IMR-90 (cell line): ENCODE measurements at regions not wholly inside any gene's neighbourhood (a gene's known extent, or its start where the extent isn't known, plus 50 kb on each side); places are given as distances from the start of the nearest gene placed in this dataset.

Experiments
- ATAC-seq: fragments of 200-7000 bp; cut with Tn5 transposase; 2 replicates; pipeline ENCODE4 v1.9.1; 2020; ENCODE audit warnings: low read depth, mild to moderate bottlenecking, moderate library complexity
- BruUV-seq: library from RNA; stranded (reverse); fragments of 400-500 nt; replicated peaks from 2 replicates; lab custom pipeline; 2021; lab: Mats Ljungman, UMichigan
- CTCF ChIA-PET: fragments of 300-600 bp; formaldehyde crosslinking; extraction: SDS; loops from one replicate; lab custom pipeline; 2021; ENCODE audit warnings: antibody characterized with exemption; lab: Yijun Ruan, JAX
- POLR2A ChIA-PET: fragments of 300-600 bp; sonication (Branson Sonifier 250); formaldehyde crosslinking; loops from one replicate; lab custom pipeline; 2022; ENCODE audit warnings: antibody characterized with exemption; ENCODE audit not compliant: unreplicated experiment; lab: Charles Lee
- DNase-seq: peaks from one replicate; pipeline ENCODE4 v3.0.0; 2013
- H2AFZ ChIP-seq: replicated peaks from 2 replicates; pipeline ENCODE3; 2013; ENCODE audit warnings: low read length, mild to moderate bottlenecking; ENCODE audit not compliant: poor library complexity
- H2AK5ac ChIP-seq: 2 replicates; pipeline ENCODE4 v1.6.1; 2013; ENCODE audit warnings: low read depth, low read length, inconsistent platforms
- H2AK9ac ChIP-seq: replicated peaks from 2 replicates; pipeline ENCODE3; 2013; ENCODE audit warnings: mild to moderate bottlenecking, low read depth, low read length, moderate library complexity; ENCODE audit not compliant: poor library complexity
- H2BK120ac ChIP-seq: 2 replicates; pipeline ENCODE4 v1.6.1; 2013; ENCODE audit warnings: low read depth, low read length, inconsistent platforms
- H2BK15ac ChIP-seq: 3 replicates; pipeline ENCODE4 v1.6.1; 2013; ENCODE audit warnings: low read depth, low read length, inconsistent platforms
- H2BK20ac ChIP-seq: 2 replicates; pipeline ENCODE4 v1.6.1; 2013; ENCODE audit warnings: low read depth, mild to moderate bottlenecking, inconsistent platforms, low read length, moderate library complexity
- H2BK5ac ChIP-seq: 2 replicates; pipeline ENCODE4 v1.6.1; 2013; ENCODE audit warnings: mild to moderate bottlenecking, low read depth, low read length, inconsistent platforms; ENCODE audit not compliant: poor library complexity, severe bottlenecking
- H3K14ac ChIP-seq: replicated peaks from 2 replicates; pipeline ENCODE4 v1.6.1; 2013; ENCODE audit warnings: low read depth, low read length, inconsistent platforms
- H3K18ac ChIP-seq: 2 replicates; pipeline ENCODE4 v1.6.1; 2013; ENCODE audit warnings: low read depth, low read length, control low read depth
- H3K23ac ChIP-seq: 2 replicates; pipeline ENCODE4 v1.6.1; 2013; ENCODE audit warnings: low read depth, low read length, inconsistent platforms
- H3K27ac ChIP-seq: 2 replicates; pipeline ENCODE4 v1.5.1; 2013; ENCODE audit warnings: mild to moderate bottlenecking, control low read depth, low read length; ENCODE audit not compliant: insufficient read depth
- H3K27me3 ChIP-seq: 2 replicates; pipeline ENCODE4 v1.6.1; 2013; ENCODE audit warnings: low read length; ENCODE audit not compliant: control insufficient read depth, insufficient read depth
- H3K36me3 ChIP-seq: 2 replicates; pipeline ENCODE4 v1.6.1; 2013; ENCODE audit warnings: low read length, mixed read lengths; ENCODE audit not compliant: control insufficient read depth, insufficient read depth
- H3K4ac ChIP-seq: 2 replicates; pipeline ENCODE4 v1.6.1; 2013; ENCODE audit warnings: low read depth, low read length, inconsistent platforms
- H3K4me1 ChIP-seq: 2 replicates; pipeline ENCODE4 v1.6.1; 2013; ENCODE audit warnings: low read length, mixed read lengths; ENCODE audit not compliant: control insufficient read depth, insufficient read depth
- H3K4me2 ChIP-seq: 2 replicates; pipeline ENCODE4 v1.6.1; 2013; ENCODE audit warnings: low read depth, mild to moderate bottlenecking, control low read depth, low read length, moderate library complexity
- H3K4me3 ChIP-seq: 2 replicates; pipeline ENCODE4 v1.5.1; 2013; ENCODE audit warnings: low read depth, mild to moderate bottlenecking, control low read depth, low read length, moderate library complexity; ENCODE audit not compliant: insufficient read depth
- H3K56ac ChIP-seq: 2 replicates; pipeline ENCODE4 v1.6.1; 2013; ENCODE audit warnings: low read length, inconsistent platforms; ENCODE audit not compliant: insufficient read depth; ENCODE audit errors: extremely low read depth
- H3K79me1 ChIP-seq, 2 experiments: 2 replicates each; pipeline ENCODE4 v1.6.1; 2013; ENCODE audit warnings: low read length in 2 of 2, inconsistent platforms in 1 of 2, low read depth in 1 of 2
- H3K9ac ChIP-seq: 2 replicates; pipeline ENCODE4 v1.6.1; 2013; ENCODE audit warnings: low read depth, low read length, control low read depth
- H3K9me1 ChIP-seq: 2 replicates; pipeline ENCODE4 v1.6.1; 2013; ENCODE audit warnings: low read length, inconsistent platforms; ENCODE audit not compliant: insufficient read depth
- H3K9me3 ChIP-seq: 2 replicates; pipeline ENCODE4 v1.6.1; 2013; ENCODE audit warnings: low read length; ENCODE audit not compliant: control insufficient read depth, insufficient read depth
- H4K20me1 ChIP-seq: 2 replicates; pipeline ENCODE4 v1.6.1; 2013; ENCODE audit warnings: low read length, inconsistent platforms; ENCODE audit not compliant: insufficient read depth
- H4K5ac ChIP-seq: 2 replicates; pipeline ENCODE4 v1.6.1; 2013; ENCODE audit warnings: mild to moderate bottlenecking, low read depth, low read length, control low read depth
- H4K8ac ChIP-seq, 2 experiments: 2 replicates each; pipeline ENCODE4 v1.6.1; 2013; ENCODE audit warnings: low read depth in 2 of 2, low read length in 2 of 2, control low read depth in 1 of 2, inconsistent platforms in 1 of 2
- H4K91ac ChIP-seq: 2 replicates; pipeline ENCODE4 v1.6.1; 2013; ENCODE audit warnings: low read depth, low read length, inconsistent platforms; ENCODE audit not compliant: insufficient read depth
- CEBPB ChIP-seq: IDR thresholded peaks from 2 replicates; pipeline ENCODE4 v1.6.1; 2012; ENCODE audit warnings: low read depth, low read length, improper control_type of control experiment
- CHD1 ChIP-seq: IDR thresholded peaks from 2 replicates; pipeline ENCODE4 v1.6.1; 2012; ENCODE audit warnings: low read depth, low read length, improper control_type of control experiment
- FOS ChIP-seq: fragments of 150-350 bp; IDR thresholded peaks from 2 replicates; pipeline ENCODE4 v1.6.1; 2016; ENCODE audit warnings: low read depth, low read length
- MAFK ChIP-seq: IDR thresholded peaks from 2 replicates; pipeline ENCODE4 v1.6.1; 2012; ENCODE audit warnings: low read depth, low read length, improper control_type of control experiment
- MAZ ChIP-seq: IDR thresholded peaks from 2 replicates; pipeline ENCODE4 v1.6.1; 2012; ENCODE audit warnings: low read depth, mild to moderate bottlenecking, low read length, improper control_type of control experiment, moderate library complexity, borderline replicate concordance
- NFE2L2 ChIP-seq: fragments of 150-350 bp; IDR thresholded peaks from 2 replicates; pipeline ENCODE4 v1.6.1; 2016; ENCODE audit warnings: low read depth, mild to moderate bottlenecking, low read length
- POLR2A ChIP-seq: IDR thresholded peaks from 2 replicates; pipeline ENCODE4 v1.6.1; 2012; ENCODE audit warnings: mild to moderate bottlenecking, low read depth, low read length
- RFX5 ChIP-seq: IDR thresholded peaks from 2 replicates; pipeline ENCODE4 v1.8.0; 2012; ENCODE audit warnings: low read depth, mild to moderate bottlenecking, low read length, moderate library complexity
- SMC3 ChIP-seq: fragments of 150-350 bp; IDR thresholded peaks from 2 replicates; pipeline ENCODE4 v1.6.1; 2016; ENCODE audit warnings: low read depth, mild to moderate bottlenecking, antibody characterized with exemption, low read length, moderate library complexity
- USF2 ChIP-seq: fragments of 150-350 bp; IDR thresholded peaks from 2 replicates; pipeline ENCODE4 v1.6.1; 2017; ENCODE audit warnings: mild to moderate bottlenecking, antibody characterized with exemption, low read length, low read depth
- WGBS, 2 experiments: methylation state at CpG; one replicate each; pipeline versions ENCODE4 v1.1.5 to v1.1.7; 2013; ENCODE audit warnings: missing lambda C conversion rate in 2 of 2; ENCODE audit not compliant: insufficient read length in 1 of 2; ENCODE audit errors: extremely low coverage in 2 of 2; 5-methylcytosine and 5-hydroxymethylcytosine counted together
- dilution Hi-C: fragments of 300-500 bp; cut with HindIII; formaldehyde crosslinking; loops from one replicate; pipeline ENCODE4 v1.14.3; 2018; ENCODE audit warnings: low sequenced_read_pairs; ENCODE audit not compliant: unreplicated experiment
- in situ Hi-C: fragments of 300-500 bp; cut with MboI; formaldehyde crosslinking; loops from 3 replicates; pipeline ENCODE4 v1.14.3; 2019; ENCODE audit warnings: low sequenced_read_pairs, inconsistent platforms, mixed read lengths
- intact Hi-C: fragments of 100-400 bp; cut with micrococcal nuclease; formaldehyde crosslinking; loops from 2 replicates; pipeline ENCODE4 v1.10.0; 2022
- TF ChIP-seq, protein P1 (sequence below): conservative IDR thresholded peaks from 2 replicates; pipeline ENCODE4 v1.5.1; 2012; ENCODE audit warnings: mild to moderate bottlenecking, low read depth, low read length, improper control_type of control experiment

GRCh38 chr4:164617911-164618310 is 136.0 kb upstream of the SMIM31 start:
- dilution Hi-C loops (no loop called here), in situ Hi-C loops (no loop called here)

More at GRCh38 chr4:164617911-164618310, 136.0 kb upstream of the SMIM31 start:
- BruUV-seq = no TSS peak
- no peak overlapping the region for H2AK9ac ChIP-seq
- ATAC-seq (no peak), DNase-seq (no peak)
- H3K23ac ChIP-seq = no peak overlapping the region
- no peak overlapping the region for H4K91ac ChIP-seq
- H3K4ac ChIP-seq = no peak overlapping the region
- POLR2A ChIA-PET = no interaction called here
- H3K4me3 ChIP-seq = no peak overlapping the region
- H4K5ac ChIP-seq = no peak overlapping the region
- no peak overlapping the region for H3K4me2 ChIP-seq
- peaks cover 14% of the 10 kb centered on the region for H3K9me3 ChIP-seq
- no peaks in the 10 kb centered on the region for H3K4me1 ChIP-seq
- WGBS, 2 experiments = no CpG with 5 or more reads among the region's 3 CpGs
- H4K20me1 ChIP-seq = no peaks in the 10 kb centered on the region
- H3K14ac ChIP-seq = no peak overlapping the region
- H2BK5ac ChIP-seq = no peak overlapping the region
- no peaks in the 10 kb centered on the region for H3K36me3 ChIP-seq
- intact Hi-C loops = no loop called here
- TF ChIP-seq NFE2L2 (no peak), CEBPB (no peak), SMC3 (no peak), POLR2A (no peak), FOS (no peak), MAZ (no peak), MAFK (no peak), RFX5 (no peak), USF2 (no peak), CHD1 (no peak)
- TF ChIP-seq, protein P1, sequence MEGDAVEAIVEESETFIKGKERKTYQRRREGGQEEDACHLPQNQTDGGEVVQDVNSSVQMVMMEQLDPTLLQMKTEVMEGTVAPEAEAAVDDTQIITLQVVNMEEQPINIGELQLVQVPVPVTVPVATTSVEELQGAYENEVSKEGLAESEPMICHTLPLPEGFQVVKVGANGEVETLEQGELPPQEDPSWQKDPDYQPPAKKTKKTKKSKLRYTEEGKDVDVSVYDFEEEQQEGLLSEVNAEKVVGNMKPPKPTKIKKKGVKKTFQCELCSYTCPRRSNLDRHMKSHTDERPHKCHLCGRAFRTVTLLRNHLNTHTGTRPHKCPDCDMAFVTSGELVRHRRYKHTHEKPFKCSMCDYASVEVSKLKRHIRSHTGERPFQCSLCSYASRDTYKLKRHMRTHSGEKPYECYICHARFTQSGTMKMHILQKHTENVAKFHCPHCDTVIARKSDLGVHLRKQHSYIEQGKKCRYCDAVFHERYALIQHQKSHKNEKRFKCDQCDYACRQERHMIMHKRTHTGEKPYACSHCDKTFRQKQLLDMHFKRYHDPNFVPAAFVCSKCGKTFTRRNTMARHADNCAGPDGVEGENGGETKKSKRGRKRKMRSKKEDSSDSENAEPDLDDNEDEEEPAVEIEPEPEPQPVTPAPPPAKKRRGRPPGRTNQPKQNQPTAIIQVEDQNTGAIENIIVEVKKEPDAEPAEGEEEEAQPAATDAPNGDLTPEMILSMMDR = no peak
- H2BK20ac ChIP-seq = no peak overlapping the region
- H3K56ac ChIP-seq = no peak overlapping the region
- H3K9me1 ChIP-seq = no peaks in the 10 kb centered on the region
- H3K9ac ChIP-seq = no peak overlapping the region
- no peak overlapping the region for H2BK15ac ChIP-seq
- H3K27me3 ChIP-seq = no peaks in the 10 kb centered on the region
- H2AK5ac ChIP-seq = no peak overlapping the region
- H3K27ac ChIP-seq = no peak overlapping the region
- no peak overlapping the region for H4K8ac ChIP-seq
- no peaks in the 10 kb centered on the region for H3K79me1 ChIP-seq
- CTCF ChIA-PET = no interaction called here
- H3K18ac ChIP-seq = no peak overlapping the region
- H2AFZ ChIP-seq = no peak overlapping the region
- H2BK120ac ChIP-seq = no peak overlapping the region
